Left ventricle myocardium inferior (tissue), 1 donor: ENCODE measurements at regions not wholly inside any gene's neighbourhood (a gene's known extent, or its start where the extent isn't known, plus 50 kb on each side); places are given as distances from the start of the nearest gene placed in this dataset.

Source experiments
- DNase-seq: peaks from one replicate; pipeline ENCODE4 v3.0.0-alpha.2; 2020
- H3K27ac ChIP-seq: fragments of 200-600 bp; replicated peaks from 2 replicates; pipeline ENCODE4 v1.8.0; 2021
- H3K27me3 ChIP-seq: fragments of 200-600 bp; 2 replicates; pipeline ENCODE4 v1.8.0; 2021; ENCODE audit warnings: low read depth
- H3K36me3 ChIP-seq: fragments of 200-600 bp; 2 replicates; pipeline ENCODE4 v1.8.0; 2021
- H3K4me1 ChIP-seq: fragments of 200-600 bp; 2 replicates; pipeline ENCODE4 v1.8.0; 2021
- H3K4me3 ChIP-seq: fragments of 200-600 bp; 2 replicates; pipeline ENCODE4 v1.8.0; 2021; ENCODE audit warnings: mild to moderate bottlenecking, moderate library complexity
- H3K9me3 ChIP-seq: fragments of 200-600 bp; replicated peaks from 2 replicates; pipeline ENCODE4 v1.8.0; 2021
- CTCF ChIP-seq: fragments of 200-600 bp; IDR thresholded peaks from 2 replicates; pipeline ENCODE4 v1.8.0; 2021; ENCODE audit warnings: antibody characterized with exemption, mild to moderate bottlenecking, borderline replicate concordance
- intact Hi-C: fragments of 100-400 bp; cut with micrococcal nuclease; formaldehyde crosslinking; loops from one replicate; pipeline ENCODE4 v1.11.0; 2022
- donor health status: DM: no; HTN: yes; CAD: no; lungs with severe emphysema.

- Histone ChIP-seq H3K4me1 (no peaks in the 10 kb centered on the region), H3K27ac (no peak overlapping the region), H3K4me3 (no peak overlapping the region), H3K27me3 (no peaks in the 10 kb centered on the region), H3K9me3 (no peaks in the 10 kb centered on the region), H3K36me3 (no peaks in the 10 kb centered on the region)
- TF ChIP-seq CTCF = no peak
- DNase-seq = no peak
- intact Hi-C loops = no loop called here
Measured at GRCh38 chr2:193806088-193806774, 1611.5 kb upstream of the TMEFF2 start.

- TF ChIP-seq CTCF = no peak
- Histone ChIP-seq H3K27ac (no peak overlapping the region), H3K27me3 (no peaks in the 10 kb centered on the region), H3K36me3 (no peaks in the 10 kb centered on the region), H3K4me3 (no peak overlapping the region), H3K9me3 (peaks cover 10% of the 10 kb centered on the region), H3K4me1 (no peaks in the 10 kb centered on the region)
- DNase-seq = no peak
- intact Hi-C loops = no loop called here
Measured at GRCh38 chr2:193796847-193797246, 1602.1 kb upstream of the TMEFF2 start.

- DNase-seq = no peak
- no peak for TF ChIP-seq CTCF
- Histone ChIP-seq H3K36me3 (no peaks in the 10 kb centered on the region), H3K4me3 (no peak overlapping the region), H3K9me3 (peaks cover 10% of the 10 kb centered on the region), H3K27ac (no peak overlapping the region), H3K27me3 (no peaks in the 10 kb centered on the region), H3K4me1 (no peaks in the 10 kb centered on the region)
- intact Hi-C loops = no loop called here
Measured at GRCh38 chr2:193793914-193794313, 1599.2 kb upstream of the TMEFF2 start.

- Histone ChIP-seq H3K4me3 (no peak overlapping the region), H3K27ac (no peak overlapping the region), H3K36me3 (no peaks in the 10 kb centered on the region), H3K9me3 (peaks cover 24% of the 10 kb centered on the region), H3K27me3 (no peaks in the 10 kb centered on the region), H3K4me1 (no peaks in the 10 kb centered on the region)
- intact Hi-C loops = no loop called here
- no peak for TF ChIP-seq CTCF
- no peak for DNase-seq
Measured at GRCh38 chr2:193783681-193784080, 1588.9 kb upstream of the TMEFF2 start.

GRCh38 chr2:193778293-193778692 is 1583.6 kb upstream of the TMEFF2 start:
- Histone ChIP-seq H3K4me1 (no peaks in the 10 kb centered on the region), H3K27ac (no peak overlapping the region), H3K36me3 (no peaks in the 10 kb centered on the region), H3K27me3 (no peaks in the 10 kb centered on the region), H3K9me3 (peaks cover 11% of the 10 kb centered on the region), H3K4me3 (no peak overlapping the region)
- DNase-seq = no peak
- no peak for TF ChIP-seq CTCF
- intact Hi-C loops = no loop called here

GRCh38 chr2:193776988-193777387 is 1582.3 kb upstream of the TMEFF2 start:
- Histone ChIP-seq H3K27ac (no peak overlapping the region), H3K4me3 (no peak overlapping the region), H3K4me1 (no peaks in the 10 kb centered on the region), H3K9me3 (peaks cover 11% of the 10 kb centered on the region), H3K36me3 (no peaks in the 10 kb centered on the region), H3K27me3 (no peaks in the 10 kb centered on the region)
- intact Hi-C loops = no loop called here
- no peak for TF ChIP-seq CTCF
- DNase-seq = no peak
